OCI-M2 (cell line): ENCODE measurements at regions not wholly inside any gene's neighbourhood (a gene's known extent, or its start where the extent isn't known, plus 50 kb on each side); places are given as distances from the start of the nearest gene placed in this dataset.
"Not testable (repeated sequence)": the region's sequence is repeated elsewhere in the genome, so short reads cannot be mapped to it uniquely, and the experiment has no call there.

ENCODE experiments used
- DNase-seq: peaks from one replicate; lab custom pipeline; 2025; ENCODE audit not compliant: unreplicated experiment; lab: John Stamatoyannopoulos, UW

DNA sequence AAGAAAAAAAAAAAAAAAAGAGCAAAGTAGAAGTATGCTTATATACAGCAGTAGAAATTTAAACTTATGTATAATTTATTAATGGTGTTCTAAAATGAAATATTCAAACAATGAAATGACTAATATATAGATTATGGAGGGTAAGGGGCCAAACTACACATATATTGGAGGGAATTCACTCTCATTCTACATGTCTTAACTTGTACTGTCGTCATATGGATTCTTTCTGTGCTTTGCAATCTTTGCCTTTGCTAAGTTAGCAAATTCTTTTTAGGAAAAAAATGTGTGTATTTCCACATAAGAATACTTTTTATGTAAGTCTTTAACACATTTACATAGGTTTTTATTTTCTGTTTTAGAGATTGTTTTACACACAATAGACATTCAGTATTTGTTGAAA is 118.9 kb upstream of the MBNL1 start:
- no peak for DNase-seq

DNA sequence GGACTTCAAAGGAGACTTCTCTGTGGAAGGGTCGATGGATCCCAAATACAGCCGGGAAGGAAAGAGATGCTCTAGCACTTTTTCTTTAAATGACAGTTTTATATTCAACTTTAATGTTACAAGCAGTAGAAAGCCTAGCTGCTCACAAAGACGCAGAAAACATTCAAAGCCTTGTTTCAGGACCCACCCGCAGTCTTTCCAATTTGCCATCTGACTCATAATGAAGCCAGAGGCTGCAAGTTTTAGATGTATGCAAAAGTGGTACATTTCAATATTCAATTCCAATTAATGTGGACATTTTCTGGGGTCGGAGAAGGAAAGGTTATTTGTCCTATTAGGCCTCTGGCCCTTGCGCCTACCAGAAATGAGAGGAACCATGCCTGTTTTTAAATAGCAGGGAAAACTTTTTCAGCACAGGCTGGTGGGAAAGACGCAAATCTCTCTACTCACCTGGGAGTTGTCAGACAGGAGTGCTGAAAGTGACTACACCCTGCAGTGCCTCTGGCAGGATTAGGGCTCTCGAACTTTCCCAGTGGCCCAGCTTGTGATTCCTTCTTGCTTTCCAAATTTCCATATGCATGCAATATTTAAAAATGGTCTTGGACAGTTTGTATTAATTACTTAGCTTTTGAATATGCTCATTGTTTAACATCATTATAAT is 117.4 kb upstream of the MBNL1 start:
- no peak for DNase-seq

DNA sequence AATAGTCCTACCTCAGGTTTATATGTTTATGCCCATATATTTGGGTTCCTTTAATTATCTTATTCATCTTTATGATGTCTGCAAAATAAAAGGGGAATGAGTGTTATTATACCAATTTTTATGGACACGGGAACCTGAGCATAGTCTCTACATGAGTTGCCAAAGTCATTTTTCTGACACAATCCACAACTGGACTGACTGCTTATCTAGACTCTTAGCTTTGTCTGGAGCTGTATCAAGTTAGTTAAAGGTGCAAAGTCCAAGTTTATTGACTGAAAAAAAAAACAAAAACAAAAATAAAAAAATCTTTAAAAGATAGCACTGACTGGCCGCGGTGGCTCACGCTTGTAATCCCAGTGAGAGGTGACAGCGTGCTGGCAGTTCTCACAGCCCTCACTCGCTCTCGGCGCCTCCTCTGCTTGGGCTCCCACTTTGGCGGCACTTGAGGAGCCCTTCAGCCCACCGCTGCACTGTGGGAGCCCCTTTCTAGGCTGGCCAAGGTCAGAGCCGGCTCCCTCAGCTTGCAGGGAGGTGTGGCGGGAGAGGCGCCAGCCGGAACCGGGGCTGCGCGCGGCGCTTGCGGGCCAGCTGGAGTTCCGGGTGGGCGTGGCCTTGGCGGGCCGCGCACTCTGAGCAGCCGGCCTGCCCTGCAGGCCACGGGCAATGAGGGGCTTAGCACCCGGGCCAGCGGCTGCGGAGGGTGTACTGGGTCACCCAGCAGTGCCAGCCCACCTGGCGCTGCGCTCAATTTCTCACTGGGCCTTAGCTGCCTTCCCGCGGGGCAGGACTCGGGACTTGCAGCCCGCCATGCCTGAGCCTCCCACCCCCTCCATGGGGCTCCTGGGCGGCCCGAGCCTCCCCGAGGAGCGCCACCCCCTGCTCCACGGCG is 116.6 kb upstream of the MBNL1 start:
- not testable (repeated sequence) for DNase-seq

DNA sequence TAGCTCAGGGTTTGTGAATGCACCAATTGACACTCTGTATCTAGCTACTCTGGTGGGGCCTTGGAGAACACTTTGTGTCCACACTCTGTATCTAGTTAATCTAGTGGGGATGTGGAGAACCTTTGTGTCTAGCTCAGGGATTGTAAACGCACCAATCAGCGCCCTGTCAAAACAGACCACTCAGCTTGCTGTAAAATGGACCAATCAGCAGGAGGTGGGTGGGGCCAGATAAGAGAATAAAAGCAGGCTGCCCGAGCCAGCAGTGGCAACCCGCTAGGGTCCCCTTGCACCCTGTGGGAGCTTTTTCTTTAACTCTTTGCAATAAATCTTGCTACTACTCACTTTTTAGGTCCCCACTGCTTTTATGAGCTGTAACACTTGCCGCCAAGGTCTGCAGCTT is 115.6 kb upstream of the MBNL1 start:
- DNase-seq, result not testable (repeated sequence)

DNA sequence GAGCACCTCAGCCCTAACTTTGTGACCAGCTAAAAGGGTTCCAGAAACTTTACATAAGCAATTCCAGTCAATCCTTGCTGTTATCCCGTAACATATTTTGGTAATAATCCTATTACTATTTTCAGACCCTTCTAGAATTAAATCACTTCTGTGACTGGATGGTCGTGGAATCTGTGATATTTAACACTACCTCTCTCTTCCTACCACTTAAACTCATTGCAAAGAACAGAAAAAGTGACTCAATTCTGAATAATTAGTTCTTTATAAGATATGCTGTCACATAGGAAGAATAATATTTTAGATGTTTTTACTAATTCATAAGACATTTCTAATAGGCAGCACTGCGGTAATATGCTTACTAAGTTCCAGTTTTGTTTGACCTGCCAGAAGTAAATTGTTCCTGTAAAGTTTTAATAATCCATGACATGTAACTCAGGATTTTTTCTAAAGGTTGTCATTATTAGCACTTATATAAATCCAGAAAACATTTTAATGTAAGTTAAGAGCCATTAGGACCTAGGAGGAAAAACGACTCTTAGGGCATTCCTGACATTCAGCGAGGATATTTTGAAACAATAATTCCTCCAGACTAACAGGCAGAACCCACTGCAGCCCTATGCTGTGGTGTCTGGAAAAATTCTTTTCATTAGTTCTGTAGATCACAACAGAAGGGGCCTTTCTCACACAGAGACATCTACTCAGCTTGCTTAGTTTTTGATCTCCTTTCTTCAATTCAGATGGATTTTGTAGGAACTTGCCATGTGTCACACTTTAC is 113.3 kb upstream of the MBNL1 start:
- DNase-seq, result no peak

DNA sequence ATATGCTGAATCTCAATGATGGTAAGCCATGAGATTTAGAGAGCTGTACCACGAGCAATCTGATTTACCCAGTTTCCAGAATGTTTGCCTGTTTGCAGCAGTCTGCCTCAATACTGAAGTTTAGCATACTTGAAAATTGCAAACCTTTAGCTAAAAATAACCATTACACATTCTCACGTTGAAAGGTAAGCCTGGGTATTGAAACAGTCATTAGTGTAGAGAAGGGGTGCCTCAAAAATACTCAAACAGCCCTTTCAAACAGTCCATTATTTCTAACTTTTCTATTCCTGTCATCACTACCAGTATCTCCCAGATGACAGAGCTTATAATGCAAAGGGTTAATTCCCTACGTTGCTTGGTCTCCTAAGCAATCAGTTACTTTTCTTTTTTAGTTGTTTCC is 111.8 kb upstream of the MBNL1 start:
- DNase-seq, result no peak

DNA sequence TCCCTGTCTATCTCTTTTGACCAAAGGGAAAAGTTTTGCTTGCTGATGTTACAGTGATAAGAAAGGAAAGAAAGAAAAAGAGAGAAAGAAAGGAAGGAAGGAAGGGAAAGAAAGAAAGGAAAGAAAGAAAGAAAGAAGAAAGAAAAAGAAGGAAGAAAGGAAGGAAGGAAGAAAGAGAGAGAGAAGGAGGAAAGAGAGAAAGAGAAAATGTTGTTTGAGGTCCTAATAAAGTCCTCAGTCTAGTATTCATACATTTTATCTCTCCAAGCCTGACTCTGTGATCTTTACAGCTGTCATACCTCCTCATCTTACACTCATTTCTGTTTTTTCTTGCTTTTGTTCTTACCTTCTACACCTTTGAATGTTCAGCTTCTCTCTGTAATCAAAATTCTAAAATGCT is 111.4 kb upstream of the MBNL1 start:
- DNase-seq, result no peak

DNA sequence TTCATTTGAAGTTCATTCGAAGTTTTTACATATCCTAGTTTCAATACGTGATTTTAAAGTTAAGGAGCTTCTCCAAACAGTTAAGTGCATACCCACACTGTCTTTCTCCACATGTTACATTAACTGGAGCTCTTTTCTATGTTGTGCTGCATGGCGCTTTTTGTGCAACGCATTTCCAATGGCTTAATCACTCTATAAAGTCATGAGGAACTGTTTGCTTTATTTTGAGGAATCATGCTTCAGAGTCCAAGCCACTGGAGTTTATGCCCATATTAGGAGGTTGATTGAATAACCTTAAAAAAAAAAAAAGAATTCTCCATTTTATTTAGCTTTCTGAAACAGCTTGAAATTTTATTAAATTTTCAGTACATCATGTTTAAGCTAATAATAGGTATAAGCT is 109.4 kb upstream of the MBNL1 start:
- no peak for DNase-seq

DNA sequence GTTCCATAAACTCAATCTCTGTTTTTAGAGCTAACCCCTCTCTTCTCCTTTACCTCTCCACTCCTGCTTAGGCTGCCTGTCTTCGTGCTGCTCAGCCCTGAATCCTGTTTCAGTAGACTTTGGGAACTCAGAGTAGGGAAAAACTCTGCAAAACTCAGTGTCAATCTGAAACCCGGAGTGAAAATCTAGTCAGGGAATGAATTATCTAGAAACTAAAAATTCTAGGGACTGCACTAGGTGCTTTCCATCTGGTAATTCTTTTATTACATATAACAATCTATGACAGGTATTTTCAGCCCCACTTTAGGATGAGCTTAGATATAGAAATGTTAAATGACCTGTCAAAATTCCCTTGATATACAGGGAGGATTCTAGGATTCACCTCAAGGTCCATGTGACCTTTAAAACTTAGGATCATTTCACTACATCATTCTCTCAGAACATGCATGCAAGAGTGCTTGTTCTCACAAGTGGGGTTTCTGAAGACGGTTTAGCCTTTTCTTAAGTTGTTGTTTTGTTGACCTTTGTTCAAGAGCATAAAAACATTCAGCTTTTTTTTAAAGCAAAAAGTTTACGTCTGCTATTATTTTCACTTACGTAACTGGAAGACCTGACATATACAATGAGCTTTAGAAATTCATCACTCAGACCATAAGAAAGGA is 108.2 kb upstream of the MBNL1 start:
- DNase-seq, result no peak

DNA sequence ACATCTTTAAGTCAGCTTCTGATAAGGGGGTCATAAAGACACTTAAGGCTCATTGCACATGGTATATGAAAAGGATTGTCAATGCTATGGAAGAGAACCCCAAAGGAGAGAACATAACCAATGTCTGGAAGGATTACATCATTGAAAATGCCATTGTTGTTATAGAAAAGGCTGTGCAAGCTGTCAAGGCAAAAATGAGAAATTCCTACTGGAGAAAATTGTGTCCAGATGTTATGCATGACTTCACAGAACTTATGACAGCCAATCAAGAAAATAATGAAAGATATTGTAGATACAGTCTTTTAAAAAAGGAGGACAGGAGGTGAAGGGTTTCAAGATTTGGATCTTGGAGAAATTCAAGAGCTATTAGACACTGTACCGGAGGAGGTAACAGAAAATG is 96.3 kb upstream of the MBNL1 start:
- DNase-seq, result no peak

DNA sequence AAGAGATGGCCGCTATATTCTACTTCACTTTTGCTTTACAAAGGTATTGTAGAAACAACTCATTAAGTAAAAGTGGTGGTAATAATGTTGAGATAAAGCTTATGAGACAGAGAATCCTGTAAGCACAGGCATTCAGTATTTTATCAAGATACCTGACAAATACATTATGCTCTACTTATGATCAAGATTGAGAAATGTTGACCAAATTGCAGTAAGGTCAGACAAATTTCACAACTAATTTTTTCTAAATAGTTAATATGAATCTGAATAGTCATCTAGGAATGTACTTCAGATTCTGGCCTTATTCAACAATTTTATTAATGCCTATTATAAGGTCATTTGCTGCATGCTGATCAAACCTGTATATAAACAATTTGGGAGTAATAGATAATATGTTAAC is 95.1 kb upstream of the MBNL1 start:
- no peak for DNase-seq

DNA sequence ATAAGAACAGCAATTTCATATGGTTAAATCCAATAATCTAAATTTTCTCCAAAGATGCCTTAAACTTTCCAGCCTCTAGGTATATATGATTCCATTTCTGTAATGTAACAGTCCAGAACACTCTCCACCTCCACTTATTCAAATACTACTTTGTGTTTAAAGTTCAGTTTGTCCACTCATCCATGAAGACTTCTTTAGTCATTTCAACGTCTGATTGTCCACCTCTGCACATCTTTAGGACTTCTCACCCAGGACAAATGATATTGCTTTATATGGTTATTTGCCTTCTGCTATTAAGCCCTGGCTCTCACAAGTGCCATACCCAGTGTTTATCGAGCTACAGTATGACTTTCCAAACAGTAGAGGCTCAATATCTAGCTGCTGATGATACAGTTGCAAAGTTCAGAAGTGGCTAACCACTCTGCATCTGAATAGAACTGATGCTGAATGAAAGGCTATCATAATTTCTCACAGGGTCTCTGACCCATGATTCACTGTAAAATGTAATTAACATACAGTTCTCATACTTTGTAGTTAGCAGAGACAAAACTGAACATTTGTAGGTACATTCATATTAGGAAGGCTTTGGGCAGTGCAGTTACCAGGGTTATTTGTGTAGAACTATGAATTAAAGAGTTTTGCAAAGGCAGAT is 93.7 kb upstream of the MBNL1 start:
- DNase-seq, result no peak

DNA sequence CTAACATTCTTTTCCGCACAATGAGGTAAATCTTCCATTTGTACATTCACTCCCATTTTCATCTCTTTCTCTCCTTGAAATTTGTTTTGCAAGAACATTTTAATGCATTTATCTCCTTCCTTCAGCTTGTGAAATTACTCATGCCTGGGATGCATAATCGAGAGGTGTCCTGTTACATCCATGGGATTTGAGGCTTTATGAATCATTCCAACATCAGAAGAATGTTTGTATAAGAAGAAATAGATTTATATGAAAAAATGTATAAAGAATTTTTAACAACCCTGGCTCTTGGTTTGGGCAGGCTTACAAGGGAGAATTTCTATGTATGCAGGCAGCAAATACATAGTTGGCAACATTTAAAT is 93.2 kb upstream of the MBNL1 start:
- no peak for DNase-seq

DNA sequence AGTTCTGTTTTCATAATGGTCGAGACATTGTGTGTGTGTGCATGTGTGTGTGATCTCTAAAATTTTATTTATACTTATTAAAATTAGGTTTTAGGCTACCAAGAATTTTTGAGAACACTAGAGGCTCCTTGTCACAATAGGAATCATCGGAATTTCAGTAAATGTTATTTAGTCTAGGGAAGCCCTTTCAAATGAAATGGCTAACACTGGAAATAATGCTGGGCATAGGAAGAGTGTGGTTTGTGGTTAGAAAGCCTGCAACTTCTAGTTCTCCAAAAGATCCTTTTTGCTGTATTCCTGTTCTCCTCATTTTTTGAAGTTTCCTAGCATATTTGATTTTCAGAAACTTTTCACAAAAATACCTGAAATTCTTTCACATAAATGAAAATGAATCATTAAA is 92.5 kb upstream of the MBNL1 start:
- DNase-seq, result no peak

DNA sequence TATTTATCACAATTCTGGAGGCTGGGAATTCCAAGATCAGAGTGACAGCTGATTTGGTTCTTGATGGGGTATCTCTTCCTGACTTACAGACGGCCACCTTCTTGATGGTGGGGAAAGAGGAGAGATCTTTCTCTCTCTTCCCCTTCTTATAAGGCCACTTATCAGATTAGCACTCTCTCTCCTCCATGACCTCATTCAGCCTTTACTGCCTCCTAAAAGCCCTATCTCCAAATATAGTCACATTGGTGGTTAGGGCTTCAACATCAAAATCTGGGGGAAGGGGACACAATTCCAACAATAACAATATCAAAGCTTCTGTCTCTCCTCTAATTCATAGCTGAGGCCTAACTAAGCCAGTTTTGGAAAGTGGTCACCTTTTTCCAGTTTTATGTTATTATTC is 91.7 kb upstream of the MBNL1 start:
- no peak for DNase-seq

DNA sequence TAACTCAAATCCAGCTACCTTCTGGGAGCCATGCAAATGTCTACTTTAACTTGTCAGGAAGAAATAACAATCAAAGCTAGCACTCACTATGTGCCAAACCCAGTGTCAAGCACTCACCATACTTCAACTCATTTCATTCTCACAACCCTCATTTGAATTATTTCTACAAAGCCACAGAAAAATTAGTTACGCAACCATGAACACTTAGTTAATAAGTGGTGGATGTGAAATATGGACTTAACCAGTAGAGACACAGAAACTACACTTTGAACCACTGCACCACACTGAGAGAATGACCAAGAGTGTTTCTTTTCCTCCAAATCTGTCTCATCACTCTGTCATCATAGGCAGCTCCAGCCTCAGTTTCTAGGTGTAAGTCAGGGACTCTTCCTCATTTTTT is 91.0 kb upstream of the MBNL1 start:
- no peak for DNase-seq

DNA sequence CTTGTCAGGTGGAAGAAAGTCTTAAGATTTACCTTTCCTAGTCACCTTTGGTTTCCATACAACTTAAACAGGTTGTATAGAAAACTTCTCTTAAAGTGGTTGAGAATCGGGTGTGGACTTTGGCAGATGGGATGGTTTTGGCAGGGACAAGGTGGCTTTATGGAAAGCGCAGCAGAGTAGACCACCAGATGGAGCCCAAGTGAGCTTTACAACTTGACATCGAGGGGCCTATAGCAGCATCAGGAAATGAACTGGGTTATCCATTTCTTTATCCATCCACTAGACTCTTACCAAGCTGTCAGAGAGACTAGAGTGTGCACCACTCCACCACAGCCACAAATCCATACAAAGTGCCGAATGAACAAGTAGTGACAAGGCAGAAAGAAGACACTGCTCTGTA is 85.3 kb upstream of the MBNL1 start:
- peak; percentile 17 for DNase-seq

DNA sequence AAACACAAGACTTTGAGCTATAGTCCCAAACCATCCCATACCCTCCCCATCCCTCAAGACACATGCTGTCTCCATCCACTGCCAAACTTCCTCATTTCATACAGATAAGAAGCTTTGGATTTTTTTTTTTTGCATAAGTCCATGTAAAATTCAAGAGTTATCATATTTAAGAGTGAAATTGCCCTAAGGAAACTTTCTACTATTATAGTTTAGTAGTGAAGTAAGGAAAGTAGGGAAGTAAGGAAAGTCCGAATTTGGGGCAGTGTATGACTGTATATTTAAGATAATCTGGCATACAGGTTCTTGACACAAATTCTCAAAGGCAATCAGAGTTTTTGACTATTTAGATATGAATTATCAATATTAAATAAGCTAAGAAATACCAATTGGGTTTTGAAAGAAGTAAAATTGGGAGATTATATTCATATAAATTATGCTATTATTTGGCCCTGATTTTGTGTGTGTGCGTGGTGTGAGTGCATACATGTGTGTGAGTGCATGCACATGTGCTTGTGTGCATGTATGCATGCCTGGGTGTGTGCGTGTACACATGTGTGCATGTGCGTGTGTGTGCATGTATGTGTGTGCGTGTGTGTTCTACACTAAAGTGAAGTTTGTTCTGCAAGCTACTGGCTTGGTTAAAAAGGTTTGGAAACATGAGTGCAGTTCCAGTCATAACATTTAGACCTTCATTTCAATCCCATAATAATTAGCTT is 83.6 kb upstream of the MBNL1 start:
- DNase-seq, result no peak

DNA sequence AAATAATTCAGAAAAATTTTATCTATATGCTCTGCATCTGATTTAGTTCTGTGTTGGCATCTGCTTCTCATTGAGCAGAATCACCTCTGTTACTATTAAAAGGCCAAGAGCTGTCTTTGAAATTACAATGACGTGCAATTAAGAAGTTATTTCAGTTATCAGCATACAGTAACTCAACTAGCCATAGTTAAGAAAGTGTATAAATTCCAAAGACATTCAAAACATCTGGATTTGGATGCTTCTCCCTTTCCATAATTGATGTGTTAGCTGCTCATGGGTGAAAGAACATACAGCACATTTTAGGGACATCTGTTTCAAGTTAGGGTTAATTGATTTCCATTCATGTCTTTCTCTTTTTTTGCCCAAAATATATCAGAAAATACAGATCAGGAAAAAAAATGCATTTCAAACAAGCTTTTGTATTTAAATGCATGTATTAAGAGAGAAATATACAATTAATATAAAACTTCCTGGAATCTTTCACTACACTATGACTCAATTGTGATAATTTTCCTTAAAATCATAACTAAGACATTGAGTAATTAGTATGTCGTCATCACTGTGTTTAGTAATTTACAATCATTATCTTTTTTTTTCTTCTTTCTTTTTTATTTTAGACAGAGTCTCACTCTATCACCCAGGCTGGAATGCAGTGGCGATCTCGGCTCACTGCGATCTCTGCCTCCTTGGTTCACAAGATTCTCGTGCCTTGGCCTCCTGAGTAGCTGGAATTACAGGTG is 82.7 kb upstream of the MBNL1 start:
- no peak for DNase-seq
